ENCODE measurements at regions not wholly inside any gene's neighbourhood (a gene's known extent, or its start where the extent isn't known, plus 50 kb on each side); places are given as distances from the start of the nearest gene placed in this dataset.

GRCh38 chr15:37481126-37481525 is 380.8 kb upstream of the MEIS2 start:
- no peak for DNase-seq (ENCODE audit: low read depth, low spot score)
- TF ChIP-seq CTCF (IDR thresholded peaks at IDR 0.05; ENCODE audit: low read depth, low read length): no peak
- no peak overlapping the region for H3K4me3 ChIP-seq (ENCODE audit: low read depth, low read length)
- in situ Hi-C loops (cut with HindIII; ENCODE audit: low sequenced_read_pairs): no loop called here

- no peak for DNase-seq (ENCODE audit: low read depth, low spot score)
- no peak for TF ChIP-seq CTCF (IDR thresholded peaks at IDR 0.05; ENCODE audit: low read depth, low read length)
- in situ Hi-C loops (cut with HindIII; ENCODE audit: low sequenced_read_pairs): no loop called here
- H3K4me3 ChIP-seq (ENCODE audit: low read depth, low read length): no peak overlapping the region
Observed at GRCh38 chr15:37483779-37484178, 383.4 kb upstream of the MEIS2 start.

GRCh38 chr15:37485056-37485455 is 384.7 kb upstream of the MEIS2 start:
- DNase-seq (ENCODE audit: low read depth, low spot score): no peak
- no peak overlapping the region for H3K4me3 ChIP-seq (ENCODE audit: low read depth, low read length)
- in situ Hi-C loops (cut with HindIII; ENCODE audit: low sequenced_read_pairs): no loop called here
- no peak for TF ChIP-seq CTCF (IDR thresholded peaks at IDR 0.05; ENCODE audit: low read depth, low read length)

GRCh38 chr15:37490707-37491106 is 390.4 kb upstream of the MEIS2 start:
- no peak for TF ChIP-seq CTCF (IDR thresholded peaks at IDR 0.05; ENCODE audit: low read depth, low read length)
- no peak for DNase-seq (ENCODE audit: low read depth, low spot score)
- in situ Hi-C loops (cut with HindIII; ENCODE audit: low sequenced_read_pairs): no loop called here
- H3K4me3 ChIP-seq (ENCODE audit: low read depth, low read length): no peak overlapping the region

GRCh38 chr15:37516621-37517020 is 416.3 kb upstream of the MEIS2 start:
- in situ Hi-C loops (cut with HindIII; ENCODE audit: low sequenced_read_pairs): no loop called here
- H3K4me3 ChIP-seq (ENCODE audit: low read depth, low read length): no peak overlapping the region
- TF ChIP-seq CTCF (IDR thresholded peaks at IDR 0.05; ENCODE audit: low read depth, low read length): no peak
- no peak for DNase-seq (ENCODE audit: low read depth, low spot score)

- in situ Hi-C loops (cut with HindIII; ENCODE audit: low sequenced_read_pairs): no loop called here
- DNase-seq (ENCODE audit: low read depth, low spot score): no peak
- no peak for TF ChIP-seq CTCF (IDR thresholded peaks at IDR 0.05; ENCODE audit: low read depth, low read length)
- no peak overlapping the region for H3K4me3 ChIP-seq (ENCODE audit: low read depth, low read length)
Observed at GRCh38 chr15:37517191-37517895, 417.0 kb upstream of the MEIS2 start.

Measured in astrocyte of the spinal cord (primary cell).